ENCODE measurements at regions not wholly inside any gene's neighbourhood (a gene's known extent, or its start where the extent isn't known, plus 50 kb on each side); places are given as distances from the start of the nearest gene placed in this dataset.

DNA sequence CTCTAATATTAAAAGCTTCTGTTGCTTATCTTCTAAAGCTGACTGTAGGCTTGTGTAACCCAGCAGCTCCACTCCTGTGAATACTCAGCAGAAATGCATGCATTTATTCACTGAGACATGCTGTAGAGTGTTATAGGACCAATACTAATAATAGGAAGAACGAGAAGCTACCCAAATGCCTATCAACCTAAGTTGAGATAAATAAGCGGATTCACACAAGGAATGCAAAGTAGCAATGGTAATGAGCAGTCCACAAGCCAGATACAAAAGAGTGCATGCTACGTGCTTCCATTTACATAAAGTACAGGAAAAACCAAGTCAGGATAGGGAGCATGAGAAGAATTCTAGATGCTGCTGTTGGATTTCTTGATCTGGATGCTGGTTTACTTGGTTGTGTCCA is 155.9 kb downstream of the AASDH start:
- no peak for DNase-seq (ENCODE audit: low spot score)
- peaks cover 4% of the 10 kb centered on the region for H3K4me1 Mint-ChIP-seq (ENCODE audit: low read depth)
- no peaks in the 10 kb centered on the region for H3K36me3 Mint-ChIP-seq (ENCODE audit: low read depth)
- H3K27ac Mint-ChIP-seq: no peak overlapping the region
- H3K27me3 Mint-ChIP-seq (ENCODE audit: low read depth): peaks cover 6% of the 10 kb centered on the region
- H3K9me3 Mint-ChIP-seq: peaks cover 4% of the 10 kb centered on the region
- no peak overlapping the region for H3K4me3 Mint-ChIP-seq

DNA sequence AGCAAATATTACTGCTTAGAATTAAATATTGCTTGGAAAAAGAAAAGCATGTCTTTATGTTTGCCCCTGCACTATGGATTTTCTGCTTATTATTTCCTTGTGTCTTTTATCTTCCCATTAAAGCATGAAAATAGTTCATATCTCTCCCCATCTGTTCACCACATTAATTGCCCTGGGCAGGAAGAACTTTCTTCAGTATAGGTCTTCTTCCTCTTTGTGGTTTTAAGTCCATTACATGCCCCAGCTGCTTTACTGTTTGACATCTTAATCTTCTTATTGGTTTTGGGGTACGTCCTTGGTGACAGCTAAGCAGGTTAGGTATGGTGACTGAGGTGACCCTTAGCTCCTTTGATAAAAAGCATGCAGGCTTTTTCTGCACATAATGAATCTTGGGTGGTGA is 157.3 kb downstream of the AASDH start:
- Mint-ChIP-seq H3K9me3 (peaks cover 4% of the 10 kb centered on the region), H3K36me3 (ENCODE audit: low read depth) (no peaks in the 10 kb centered on the region), H3K27ac (no peak overlapping the region), H3K27me3 (ENCODE audit: low read depth) (peaks cover 6% of the 10 kb centered on the region), H3K4me1 (ENCODE audit: low read depth) (peaks cover 4% of the 10 kb centered on the region), H3K4me3 (no peak overlapping the region)
- DNase-seq (ENCODE audit: low spot score): no peak

DNA sequence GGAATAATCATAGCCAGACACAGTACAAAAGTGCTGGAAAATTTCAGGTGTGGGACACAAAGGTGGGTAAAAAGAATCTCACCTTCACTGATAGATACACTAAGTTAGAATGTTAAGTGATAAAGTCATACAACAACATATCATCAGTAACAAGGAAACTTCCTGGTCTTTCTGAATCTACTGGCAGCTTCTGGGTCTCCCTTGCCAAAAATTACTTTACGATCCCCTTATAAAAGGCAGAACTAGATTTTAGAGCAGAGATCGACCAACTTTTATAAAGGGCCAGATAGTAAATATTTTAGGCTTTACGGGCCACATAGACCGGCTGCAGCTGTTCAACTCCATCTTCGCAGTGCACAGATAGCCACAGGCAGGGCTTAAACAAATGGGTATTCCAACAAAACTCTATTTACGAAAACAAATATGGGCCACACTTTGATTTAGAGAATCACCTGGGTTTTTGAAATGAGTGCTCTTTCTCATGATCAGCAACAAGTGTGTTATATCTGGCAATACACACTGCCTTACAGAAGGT is 159.9 kb downstream of the AASDH start:
- DNase-seq (ENCODE audit: low spot score): no peak
- Mint-ChIP-seq H3K9me3 (peaks cover 4% of the 10 kb centered on the region), H3K27me3 (ENCODE audit: low read depth) (peaks cover 4% of the 10 kb centered on the region), H3K4me3 (no peak overlapping the region), H3K27ac (no peak overlapping the region), H3K36me3 (ENCODE audit: low read depth) (no peaks in the 10 kb centered on the region), H3K4me1 (ENCODE audit: low read depth) (peaks cover 4% of the 10 kb centered on the region)

DNA sequence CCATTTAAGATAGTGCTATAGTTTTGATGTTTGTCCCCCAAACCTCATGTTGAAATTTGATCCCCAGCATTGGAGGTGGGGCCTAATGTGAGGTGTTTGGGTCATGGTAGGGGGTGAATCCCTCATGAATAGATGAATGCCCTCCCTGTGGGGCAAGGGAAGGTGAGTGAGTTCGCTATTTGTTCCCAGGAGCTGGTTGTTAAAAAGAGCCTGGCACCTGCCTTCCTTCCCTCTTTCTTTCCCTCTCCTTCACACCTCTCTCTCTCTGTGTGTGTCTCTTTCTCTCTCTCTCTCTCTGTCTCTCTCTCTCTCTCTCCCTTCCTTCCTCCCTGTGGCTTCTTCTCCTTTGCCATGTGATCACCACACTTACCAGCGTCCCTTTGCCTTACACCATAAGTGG is 160.7 kb downstream of the AASDH start:
- no peak for DNase-seq (ENCODE audit: low spot score)
- Mint-ChIP-seq H3K27ac (no peak overlapping the region), H3K9me3 (no peaks in the 10 kb centered on the region), H3K4me1 (ENCODE audit: low read depth) (peaks cover 4% of the 10 kb centered on the region), H3K27me3 (ENCODE audit: low read depth) (no peaks in the 10 kb centered on the region), H3K36me3 (ENCODE audit: low read depth) (no peaks in the 10 kb centered on the region), H3K4me3 (no peak overlapping the region)

- Mint-ChIP-seq H3K27ac (no peak overlapping the region), H3K36me3 (ENCODE audit: low read depth) (no peaks in the 10 kb centered on the region), H3K9me3 (no peaks in the 10 kb centered on the region), H3K4me1 (ENCODE audit: low read depth) (no peaks in the 10 kb centered on the region), H3K27me3 (ENCODE audit: low read depth) (no peaks in the 10 kb centered on the region), H3K4me3 (no peak overlapping the region)
- no peak for DNase-seq (ENCODE audit: low spot score)
Observed at GRCh38 chr4:56224641-56225040, 162.7 kb downstream of the AASDH start.

DNA sequence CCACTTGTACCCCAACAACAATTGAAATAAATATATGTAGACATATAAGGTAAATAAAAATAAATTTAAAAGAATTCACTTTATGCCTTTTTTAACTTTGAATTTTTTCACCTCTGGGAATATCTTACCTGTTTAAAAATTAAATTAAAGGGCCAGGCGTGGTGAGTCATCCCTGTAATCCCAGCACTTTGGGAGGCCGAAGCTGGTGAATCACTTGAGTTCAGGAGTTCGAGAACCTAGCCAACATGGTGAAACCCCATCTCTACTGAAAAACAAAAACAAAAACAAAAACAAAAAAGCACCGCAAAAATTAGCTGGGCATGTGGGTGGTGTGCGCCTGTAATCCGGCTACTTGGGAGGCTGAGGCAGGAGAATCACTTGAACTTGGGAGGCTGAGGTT is 164.8 kb downstream of the AASDH start:
- H3K27me3 Mint-ChIP-seq (ENCODE audit: low read depth): no peaks in the 10 kb centered on the region
- no peak overlapping the region for H3K4me3 Mint-ChIP-seq
- H3K27ac Mint-ChIP-seq: no peak overlapping the region
- no peaks in the 10 kb centered on the region for H3K36me3 Mint-ChIP-seq (ENCODE audit: low read depth)
- H3K9me3 Mint-ChIP-seq: no peaks in the 10 kb centered on the region
- no peaks in the 10 kb centered on the region for H3K4me1 Mint-ChIP-seq (ENCODE audit: low read depth)
- DNase-seq (ENCODE audit: low spot score): no peak

DNA sequence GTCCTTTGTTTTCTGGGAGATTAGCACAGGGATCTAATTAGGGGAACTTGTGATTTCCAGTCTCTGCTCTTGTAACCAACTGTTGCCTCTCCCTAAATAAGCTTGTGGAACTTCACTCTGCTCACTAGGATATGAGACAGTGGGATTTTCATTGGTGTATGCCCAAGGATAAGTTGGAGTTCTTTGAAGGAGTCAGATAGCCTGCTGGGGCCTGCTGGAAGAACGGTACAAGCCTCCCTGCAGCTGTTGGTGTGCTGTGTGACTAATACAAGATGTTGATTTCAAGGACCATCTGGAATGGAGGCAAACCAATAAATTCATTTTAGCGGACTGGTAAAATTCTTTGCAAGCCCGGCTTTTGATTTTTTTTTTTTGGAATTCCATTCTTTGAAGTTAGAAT is 167.0 kb downstream of the AASDH start:
- Mint-ChIP-seq H3K36me3 (ENCODE audit: low read depth) (no peaks in the 10 kb centered on the region), H3K9me3 (no peaks in the 10 kb centered on the region), H3K4me1 (ENCODE audit: low read depth) (no peaks in the 10 kb centered on the region), H3K4me3 (no peak overlapping the region), H3K27me3 (ENCODE audit: low read depth) (no peaks in the 10 kb centered on the region), H3K27ac (no peak overlapping the region)
- no peak for DNase-seq (ENCODE audit: low spot score)

- Mint-ChIP-seq H3K27me3 (ENCODE audit: low read depth) (no peaks in the 10 kb centered on the region), H3K4me1 (ENCODE audit: low read depth) (no peaks in the 10 kb centered on the region), H3K9me3 (no peaks in the 10 kb centered on the region), H3K36me3 (ENCODE audit: low read depth) (no peaks in the 10 kb centered on the region), H3K4me3 (no peak overlapping the region), H3K27ac (no peak overlapping the region)
- DNase-seq (ENCODE audit: low spot score): no peak
Observed at GRCh38 chr4:56219447-56219846, 167.8 kb downstream of the AASDH start.

GRCh38 chr4:56218230-56218895 is 168.9 kb downstream of the AASDH start:
- no peak for DNase-seq (ENCODE audit: low spot score)
- Mint-ChIP-seq H3K27me3 (ENCODE audit: low read depth) (no peaks in the 10 kb centered on the region), H3K4me3 (no peak overlapping the region), H3K36me3 (ENCODE audit: low read depth) (no peaks in the 10 kb centered on the region), H3K9me3 (no peaks in the 10 kb centered on the region), H3K27ac (no peak overlapping the region), H3K4me1 (ENCODE audit: low read depth) (no peaks in the 10 kb centered on the region)

DNA sequence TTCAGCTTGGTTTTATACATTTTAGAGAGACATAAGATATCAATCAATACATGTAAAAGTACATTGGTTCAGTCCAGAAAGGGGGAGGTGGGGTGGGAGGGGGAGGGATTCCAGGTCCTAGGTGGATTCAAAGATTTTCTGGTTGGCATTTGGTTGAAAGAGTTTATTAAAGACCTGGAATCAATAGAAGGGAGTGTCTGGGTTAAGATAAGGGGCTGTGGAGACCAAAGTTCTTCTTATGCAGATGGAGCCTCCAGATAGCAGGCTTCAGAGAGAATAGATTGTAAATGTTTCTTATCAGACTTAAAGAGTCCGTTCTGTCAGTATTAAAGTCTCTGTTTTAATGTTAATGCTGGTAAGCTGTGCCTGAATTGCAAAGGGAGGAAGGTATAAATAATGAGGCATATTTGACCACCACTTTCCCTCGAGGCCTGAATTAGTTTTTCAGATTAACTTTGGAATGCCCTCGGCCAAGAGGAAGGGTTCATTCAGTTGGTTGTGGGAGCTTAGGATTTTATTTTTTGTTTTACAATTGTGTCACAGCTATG is 169.9 kb downstream of the AASDH start:
- Mint-ChIP-seq H3K27me3 (ENCODE audit: low read depth) (no peaks in the 10 kb centered on the region), H3K4me3 (no peak overlapping the region), H3K4me1 (ENCODE audit: low read depth) (no peaks in the 10 kb centered on the region), H3K9me3 (peaks cover 3% of the 10 kb centered on the region), H3K36me3 (ENCODE audit: low read depth) (no peaks in the 10 kb centered on the region), H3K27ac (no peak overlapping the region)
- no peak for DNase-seq (ENCODE audit: low spot score)

GRCh38 chr4:56215901-56216300 is 171.4 kb downstream of the AASDH start:
- no peaks in the 10 kb centered on the region for H3K4me1 Mint-ChIP-seq (ENCODE audit: low read depth)
- H3K27ac Mint-ChIP-seq: no peak overlapping the region
- no peak for DNase-seq (ENCODE audit: low spot score)
- no peak overlapping the region for H3K4me3 Mint-ChIP-seq
- peaks cover 14% of the 10 kb centered on the region for H3K9me3 Mint-ChIP-seq
- no peaks in the 10 kb centered on the region for H3K27me3 Mint-ChIP-seq (ENCODE audit: low read depth)
- no peaks in the 10 kb centered on the region for H3K36me3 Mint-ChIP-seq (ENCODE audit: low read depth)

DNA sequence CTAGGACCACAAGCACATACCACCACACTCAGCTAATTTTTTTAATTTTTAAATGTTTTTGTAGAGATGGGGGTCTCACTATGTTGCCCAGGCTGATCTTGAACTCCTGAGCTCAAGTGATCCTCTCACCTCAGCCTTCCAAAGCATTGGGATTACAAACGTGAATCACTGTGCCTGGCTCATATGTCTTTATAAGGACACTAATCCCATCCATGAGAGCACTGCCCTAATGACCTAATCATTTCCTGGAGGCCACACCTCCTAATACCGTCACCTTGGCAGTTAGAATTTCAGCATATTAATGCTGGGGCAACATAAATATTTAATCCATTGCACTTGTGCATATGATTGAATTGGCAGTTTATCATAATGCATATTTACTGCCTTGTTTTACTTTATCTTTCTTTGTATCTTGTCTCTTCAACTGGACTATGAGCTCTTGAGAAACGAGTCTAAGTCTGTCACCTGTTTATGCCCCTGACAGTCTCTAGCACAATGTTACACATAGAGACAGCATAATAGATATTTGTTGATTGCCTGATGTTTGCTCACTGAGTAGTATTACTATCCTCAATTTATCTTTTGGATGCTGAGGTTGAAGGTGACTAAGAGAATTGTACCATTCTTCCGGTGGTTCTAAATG is 172.0 kb downstream of the AASDH start:
- Mint-ChIP-seq H3K36me3 (ENCODE audit: low read depth) (no peaks in the 10 kb centered on the region), H3K4me3 (no peak overlapping the region), H3K9me3 (peaks cover 19% of the 10 kb centered on the region), H3K27me3 (ENCODE audit: low read depth) (no peaks in the 10 kb centered on the region), H3K27ac (no peak overlapping the region), H3K4me1 (ENCODE audit: low read depth) (no peaks in the 10 kb centered on the region)
- DNase-seq (ENCODE audit: low spot score): no peak

DNA sequence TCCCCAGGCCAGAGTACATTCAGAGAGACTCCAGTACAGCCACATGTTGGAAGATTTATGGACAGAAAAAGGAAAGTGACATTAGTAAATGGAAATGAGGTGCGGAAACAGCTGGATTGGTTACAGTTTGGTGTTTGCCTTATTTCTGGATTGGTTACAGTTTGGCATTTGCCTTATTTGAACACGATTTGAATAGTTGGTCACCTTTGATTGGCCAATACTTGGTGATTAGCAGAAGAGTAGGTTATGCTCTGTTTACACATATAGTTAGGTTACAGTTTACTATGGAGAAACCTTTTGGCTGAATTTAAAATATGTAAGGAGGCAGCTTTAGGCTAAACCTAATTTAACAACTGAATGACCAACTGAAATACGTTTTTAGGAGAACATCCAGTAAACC is 173.7 kb downstream of the AASDH start:
- no peak for DNase-seq (ENCODE audit: low spot score)
- H3K4me3 Mint-ChIP-seq: no peak overlapping the region
- H3K27me3 Mint-ChIP-seq (ENCODE audit: low read depth): no peaks in the 10 kb centered on the region
- no peak overlapping the region for H3K27ac Mint-ChIP-seq
- H3K9me3 Mint-ChIP-seq: peaks cover 19% of the 10 kb centered on the region
- no peaks in the 10 kb centered on the region for H3K36me3 Mint-ChIP-seq (ENCODE audit: low read depth)
- H3K4me1 Mint-ChIP-seq (ENCODE audit: low read depth): no peaks in the 10 kb centered on the region

DNA sequence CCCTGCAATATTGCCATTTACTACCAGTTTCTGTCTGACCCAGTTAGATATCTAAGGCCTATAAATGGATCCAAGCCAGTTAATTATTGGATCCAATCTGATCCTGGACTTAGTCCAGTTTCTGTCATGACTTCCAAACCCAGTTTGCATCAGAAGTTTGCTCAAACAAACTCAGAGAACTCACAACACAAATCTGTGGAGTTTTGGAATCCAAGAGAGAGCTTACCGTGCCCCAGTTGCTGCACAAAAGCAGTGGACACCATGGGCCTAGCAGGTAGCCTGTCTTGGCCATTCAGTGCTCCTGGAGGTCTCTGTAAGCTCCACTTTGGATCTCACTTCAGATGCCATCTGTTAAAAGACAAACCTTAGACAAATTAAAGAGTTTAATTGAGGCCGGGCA is 174.5 kb downstream of the AASDH start:
- no peaks in the 10 kb centered on the region for H3K4me1 Mint-ChIP-seq (ENCODE audit: low read depth)
- no peak for DNase-seq (ENCODE audit: low spot score)
- H3K27me3 Mint-ChIP-seq (ENCODE audit: low read depth): no peaks in the 10 kb centered on the region
- H3K36me3 Mint-ChIP-seq (ENCODE audit: low read depth): no peaks in the 10 kb centered on the region
- peaks cover 19% of the 10 kb centered on the region for H3K9me3 Mint-ChIP-seq
- H3K4me3 Mint-ChIP-seq: no peak overlapping the region
- H3K27ac Mint-ChIP-seq: no peak overlapping the region
